ENCODE measurements at regions not wholly inside any gene's neighbourhood (a gene's known extent, or its start where the extent isn't known, plus 50 kb on each side); places are given as distances from the start of the nearest gene placed in this dataset.

- H3K36me3 ChIP-seq (ENCODE audit: control insufficient read depth in 2 of 3, insufficient read depth in 3 of 3, low read length in 3 of 3): no peaks in the 10 kb centered on the region
- DNase-seq (no peak), FAIRE-seq (no peak)
- intact Hi-C loops (cut with DNase I): no loop called here
- no peak overlapping the region for H3K4me3 ChIP-seq (ENCODE audit: low read length in 3 of 3)
- no peak for TF ChIP-seq CTCF (IDR thresholded peaks at IDR 0.05; ENCODE audit: borderline replicate concordance, extremely low read depth, insufficient read depth)
- no peak overlapping the region for H3K9ac ChIP-seq (ENCODE audit: low read length in 3 of 3)
- no peak overlapping the region for H3K27ac ChIP-seq (ENCODE audit: low read depth in 2 of 2, low read length in 2 of 2)
- H3K9me3 ChIP-seq (ENCODE audit: control insufficient read depth in 2 of 3, insufficient read depth in 1 of 3, low read length in 3 of 3): no peaks in the 10 kb centered on the region
- no peaks in the 10 kb centered on the region for H3K4me1 ChIP-seq (ENCODE audit: control insufficient read depth in 2 of 3, insufficient read depth in 2 of 3, low read depth in 1 of 3, low read length in 3 of 3)
- H3K27me3 ChIP-seq (ENCODE audit: control insufficient read depth, insufficient read depth, low read length): no peaks in the 10 kb centered on the region
Observed at GRCh38 chr18:26723981-26724380, 141.5 kb downstream of the AQP4 start.

GRCh38 chr18:26722565-26722931 is 143.0 kb downstream of the AQP4 start:
- no peak overlapping the region for H3K27ac ChIP-seq (ENCODE audit: low read depth in 2 of 2, low read length in 2 of 2)
- H3K4me3 ChIP-seq (ENCODE audit: low read length in 3 of 3): no peak overlapping the region
- FAIRE-seq: no peak
- no peaks in the 10 kb centered on the region for H3K27me3 ChIP-seq (ENCODE audit: control insufficient read depth, insufficient read depth, low read length)
- intact Hi-C loops (cut with DNase I): no loop called here
- no peak overlapping the region for H3K9ac ChIP-seq (ENCODE audit: low read length in 3 of 3)
- no peaks in the 10 kb centered on the region for H3K4me1 ChIP-seq (ENCODE audit: control insufficient read depth in 2 of 3, insufficient read depth in 2 of 3, low read depth in 1 of 3, low read length in 3 of 3)
- H3K9me3 ChIP-seq (ENCODE audit: control insufficient read depth in 2 of 3, insufficient read depth in 1 of 3, low read length in 3 of 3): no peaks in the 10 kb centered on the region
- DNase-seq: no peak
- H3K36me3 ChIP-seq (ENCODE audit: control insufficient read depth in 2 of 3, insufficient read depth in 3 of 3, low read length in 3 of 3): no peaks in the 10 kb centered on the region
- no peak for TF ChIP-seq CTCF (IDR thresholded peaks at IDR 0.05; ENCODE audit: borderline replicate concordance, extremely low read depth, insufficient read depth)

GRCh38 chr18:26721854-26722564 is 143.5 kb downstream of the AQP4 start:
- Histone ChIP-seq H3K9me3 (ENCODE audit: control insufficient read depth in 2 of 3, insufficient read depth in 1 of 3, low read length in 3 of 3) (no peaks in the 10 kb centered on the region), H3K9ac (ENCODE audit: low read length in 3 of 3) (no peak overlapping the region), H3K36me3 (ENCODE audit: control insufficient read depth in 2 of 3, insufficient read depth in 3 of 3, low read length in 3 of 3) (no peaks in the 10 kb centered on the region), H3K4me3 (ENCODE audit: low read length in 3 of 3) (no peak overlapping the region), H3K27me3 (ENCODE audit: control insufficient read depth, insufficient read depth, low read length) (no peaks in the 10 kb centered on the region), H3K4me1 (ENCODE audit: control insufficient read depth in 2 of 3, insufficient read depth in 2 of 3, low read depth in 1 of 3, low read length in 3 of 3) (no peaks in the 10 kb centered on the region), H3K27ac (ENCODE audit: low read depth in 2 of 2, low read length in 2 of 2) (no peak overlapping the region)
- FAIRE-seq: no peak
- no peak for TF ChIP-seq CTCF (IDR thresholded peaks at IDR 0.05; ENCODE audit: borderline replicate concordance, extremely low read depth, insufficient read depth)
- peak in 1 of 5 donors; percentile 37 for DNase-seq
- intact Hi-C loops (cut with DNase I): no loop called here

- FAIRE-seq (no peak), DNase-seq (peak in 1 of 5 donors; percentile 51)
- H3K4me3 ChIP-seq (ENCODE audit: low read length in 3 of 3): no peak overlapping the region
- no peaks in the 10 kb centered on the region for H3K27me3 ChIP-seq (ENCODE audit: control insufficient read depth, insufficient read depth, low read length)
- H3K36me3 ChIP-seq (ENCODE audit: control insufficient read depth in 2 of 3, insufficient read depth in 3 of 3, low read length in 3 of 3): no peaks in the 10 kb centered on the region
- no peaks in the 10 kb centered on the region for H3K4me1 ChIP-seq (ENCODE audit: control insufficient read depth in 2 of 3, insufficient read depth in 2 of 3, low read depth in 1 of 3, low read length in 3 of 3)
- H3K9ac ChIP-seq (ENCODE audit: low read length in 3 of 3): no peak overlapping the region
- H3K9me3 ChIP-seq (ENCODE audit: control insufficient read depth in 2 of 3, insufficient read depth in 1 of 3, low read length in 3 of 3): no peaks in the 10 kb centered on the region
- intact Hi-C loops (cut with DNase I): no loop called here
- no peak overlapping the region for H3K27ac ChIP-seq (ENCODE audit: low read depth in 2 of 2, low read length in 2 of 2)
- TF ChIP-seq CTCF (IDR thresholded peaks at IDR 0.05; ENCODE audit: borderline replicate concordance, extremely low read depth, insufficient read depth): no peak
Observed at GRCh38 chr18:26719896-26720295, 145.6 kb downstream of the AQP4 start.

Data from kidney (tissue), 13 donors.